ENCODE measurements at regions not wholly inside any gene's neighbourhood (a gene's known extent, or its start where the extent isn't known, plus 50 kb on each side); places are given as distances from the start of the nearest gene placed in this dataset.

DNA sequence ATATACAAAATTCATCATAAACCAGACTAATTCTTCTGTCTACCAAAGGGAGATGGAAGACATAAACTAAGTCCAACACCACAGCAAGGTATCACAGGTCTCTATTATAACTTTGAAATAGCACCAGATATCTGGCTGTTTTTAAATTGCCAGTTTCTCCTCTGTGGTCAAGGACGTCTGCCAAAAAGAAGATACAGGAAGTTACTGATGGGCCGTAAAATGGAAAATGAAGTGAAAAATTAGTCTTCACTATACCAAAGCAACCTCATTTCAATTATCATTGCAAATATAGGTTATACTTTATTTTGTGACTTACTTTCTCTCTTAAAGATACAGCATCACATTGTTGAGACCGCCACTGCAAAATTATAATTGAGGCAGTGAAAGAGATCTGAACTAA, 225.5 kb downstream of the NDUFS4 start:
- TF ChIP-seq, protein P1, sequence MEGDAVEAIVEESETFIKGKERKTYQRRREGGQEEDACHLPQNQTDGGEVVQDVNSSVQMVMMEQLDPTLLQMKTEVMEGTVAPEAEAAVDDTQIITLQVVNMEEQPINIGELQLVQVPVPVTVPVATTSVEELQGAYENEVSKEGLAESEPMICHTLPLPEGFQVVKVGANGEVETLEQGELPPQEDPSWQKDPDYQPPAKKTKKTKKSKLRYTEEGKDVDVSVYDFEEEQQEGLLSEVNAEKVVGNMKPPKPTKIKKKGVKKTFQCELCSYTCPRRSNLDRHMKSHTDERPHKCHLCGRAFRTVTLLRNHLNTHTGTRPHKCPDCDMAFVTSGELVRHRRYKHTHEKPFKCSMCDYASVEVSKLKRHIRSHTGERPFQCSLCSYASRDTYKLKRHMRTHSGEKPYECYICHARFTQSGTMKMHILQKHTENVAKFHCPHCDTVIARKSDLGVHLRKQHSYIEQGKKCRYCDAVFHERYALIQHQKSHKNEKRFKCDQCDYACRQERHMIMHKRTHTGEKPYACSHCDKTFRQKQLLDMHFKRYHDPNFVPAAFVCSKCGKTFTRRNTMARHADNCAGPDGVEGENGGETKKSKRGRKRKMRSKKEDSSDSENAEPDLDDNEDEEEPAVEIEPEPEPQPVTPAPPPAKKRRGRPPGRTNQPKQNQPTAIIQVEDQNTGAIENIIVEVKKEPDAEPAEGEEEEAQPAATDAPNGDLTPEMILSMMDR (IDR thresholded peaks at IDR 0.05; ENCODE audit: low read length) = no peak
- TF ChIP-seq EZH2 (optimal IDR thresholded peaks at IDR 0.05; ENCODE audit: low read depth, low read length) = no peak
